GM18499 (cell line): ENCODE measurements at regions not wholly inside any gene's neighbourhood (a gene's known extent, or its start where the extent isn't known, plus 50 kb on each side); places are given as distances from the start of the nearest gene placed in this dataset.
A peak's percentile ranks its signal among the peaks of the same experiment; 100 is the strongest.

Experiments used
- ATAC-seq: cut with Tn5 transposase; IDR thresholded peaks from one replicate; pipeline ENCODE4 v1.9.1; 2021; ENCODE audit warnings: moderate number of reproducible peaks; ENCODE audit not compliant: insufficient read depth, unreplicated experiment

GRCh38 chr5:116650964-116651363 lies 76.3 kb upstream of the SEMA6A start:
- ATAC-seq = no peak

DNA sequence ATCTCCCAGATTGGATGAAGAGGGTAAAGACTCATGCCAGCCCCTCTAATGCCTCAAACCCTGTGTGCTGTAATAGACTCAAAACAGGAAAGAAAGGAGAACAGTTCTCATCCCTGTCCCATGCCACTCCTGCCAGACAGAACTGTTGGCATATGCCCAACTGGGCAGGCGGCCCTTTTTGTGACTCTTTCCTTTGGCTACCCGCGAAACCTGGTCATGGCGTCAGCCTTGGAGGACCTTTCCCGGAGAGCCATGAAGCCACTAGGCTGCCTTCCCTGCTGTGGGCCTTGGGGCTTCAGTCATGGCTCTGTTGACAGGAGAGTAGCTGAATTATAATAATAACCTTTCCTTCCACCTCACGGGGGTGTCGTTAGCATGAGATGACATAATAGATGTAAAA lies 75.9 kb upstream of the SEMA6A start:
- ATAC-seq = no peak

GRCh38 chr5:116646611-116647289 lies 72.1 kb upstream of the SEMA6A start:
- ATAC-seq = no peak

GRCh38 chr5:116645627-116646026 lies 71.0 kb upstream of the SEMA6A start:
- peak; percentile 68 for ATAC-seq

- ATAC-seq = no peak
Measured at GRCh38 chr5:116640236-116640635, 65.6 kb upstream of the SEMA6A start.

DNA sequence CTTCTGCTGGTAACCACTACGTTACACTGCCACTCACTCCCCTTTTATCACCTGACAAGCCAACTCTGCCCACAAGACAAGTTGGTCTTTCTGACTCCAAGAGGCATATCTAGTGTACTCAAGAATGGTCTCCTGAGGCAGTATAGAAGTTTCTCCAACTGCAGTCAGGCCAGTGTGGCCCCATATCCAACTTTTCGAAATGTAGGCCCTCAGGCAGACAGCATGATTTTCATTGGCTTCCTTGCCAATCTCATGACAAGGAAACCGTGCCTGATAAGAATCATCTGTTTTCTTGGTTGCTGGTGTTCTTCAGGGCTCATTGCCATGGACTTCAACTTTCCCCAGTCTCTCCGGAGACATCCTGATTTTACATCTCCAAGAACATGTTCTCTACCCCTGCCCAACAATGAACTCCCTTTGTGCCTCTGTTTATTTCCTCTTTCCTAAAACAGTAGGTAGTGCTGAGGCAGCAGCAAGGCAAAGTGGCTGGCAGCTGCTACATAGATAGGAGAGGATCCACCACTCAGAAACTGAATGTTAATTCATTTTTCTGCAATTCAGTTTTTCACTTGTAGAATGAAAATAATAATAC lies 62.6 kb upstream of the SEMA6A start:
- ATAC-seq = no peak

- no peak for ATAC-seq
Measured at GRCh38 chr5:116632890-116633289, 58.3 kb upstream of the SEMA6A start.

GRCh38 chr5:116631147-116631546 lies 56.5 kb upstream of the SEMA6A start:
- ATAC-seq = no peak

GRCh38 chr5:116629168-116629567 lies 54.5 kb upstream of the SEMA6A start:
- ATAC-seq = no peak

DNA sequence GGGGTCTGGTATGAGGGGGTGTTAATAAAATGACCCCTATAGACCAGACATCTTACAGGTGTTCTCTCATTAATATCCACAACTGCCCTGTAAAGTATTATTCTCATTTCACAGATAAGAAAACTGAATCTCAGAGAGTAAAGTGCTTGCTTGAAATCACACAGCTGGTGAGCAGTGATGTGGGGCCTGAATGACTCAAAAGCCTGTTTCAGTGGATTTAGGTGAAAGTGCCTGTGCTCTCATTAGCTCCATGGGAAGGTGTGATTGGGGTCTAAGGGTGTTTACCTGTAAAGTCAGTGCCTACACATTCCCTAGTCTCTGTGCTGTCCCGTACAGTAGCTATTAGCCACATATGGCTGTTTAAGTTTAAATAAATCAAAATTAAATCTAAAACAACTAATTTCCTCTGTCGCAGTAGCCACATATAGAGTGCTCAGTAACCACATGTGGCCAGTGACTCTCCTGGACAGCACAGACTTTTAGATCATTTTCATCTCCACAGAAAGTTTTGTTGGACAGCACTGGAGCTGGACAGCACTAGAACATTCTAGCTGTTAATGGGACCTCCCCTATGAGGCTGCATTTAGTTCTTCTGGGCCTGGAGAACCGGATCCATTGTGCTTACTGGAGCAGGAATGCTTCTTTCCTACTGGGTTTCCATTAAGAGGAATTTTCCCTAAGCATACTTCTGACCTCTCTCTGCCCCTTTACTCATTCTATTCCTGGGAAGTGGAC lies 52.5 kb upstream of the SEMA6A start:
- ATAC-seq = peak; percentile 71

DNA sequence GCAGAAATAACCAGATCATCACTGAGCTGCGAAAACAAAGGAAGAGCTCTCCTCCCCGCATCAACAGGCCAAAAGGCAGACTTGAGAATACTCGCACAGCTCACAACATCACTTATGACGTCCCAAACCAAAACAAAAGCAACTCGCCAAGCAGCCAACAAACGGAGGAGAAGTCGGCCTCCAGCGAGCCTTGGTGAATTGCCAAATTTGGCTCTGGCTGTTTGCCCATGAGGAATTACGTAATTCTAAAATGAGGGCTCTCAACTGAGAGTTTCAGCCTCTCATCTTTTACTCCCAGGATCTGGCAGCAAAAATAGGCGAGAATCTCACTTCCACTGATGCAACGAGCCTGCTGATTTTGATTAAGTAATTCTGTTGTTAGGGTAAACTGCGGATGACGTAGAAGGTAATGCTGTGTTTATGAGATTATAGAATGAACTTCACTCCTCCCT lies 51.7 kb upstream of the SEMA6A start:
- no peak for ATAC-seq
